ENCODE measurements at regions not wholly inside any gene's neighbourhood (a gene's known extent, or its start where the extent isn't known, plus 50 kb on each side); places are given as distances from the start of the nearest gene placed in this dataset.

DNA sequence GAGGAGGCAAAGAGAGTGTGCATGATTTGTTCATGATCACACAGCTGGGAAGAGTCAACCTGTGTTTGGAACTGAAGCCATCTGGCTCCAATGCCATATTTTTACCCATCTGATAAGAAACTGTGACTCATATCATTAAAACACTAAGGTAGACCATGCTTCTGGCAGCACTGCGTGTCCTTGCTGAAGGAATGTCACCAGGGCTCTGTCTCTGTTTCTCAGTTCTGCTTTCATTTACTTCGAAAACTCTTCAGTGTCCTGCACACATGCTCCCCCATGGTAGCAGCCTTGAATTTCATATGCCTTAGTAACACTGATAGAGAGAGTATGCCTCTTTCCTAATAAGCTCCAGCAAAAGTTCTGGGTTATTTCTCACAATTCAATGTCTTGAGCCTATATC lies 830.4 kb downstream of the DCDC2C start:
- ChIA-PET POLR2A (no interaction called here), SMC1A (ENCODE audit: uncharacterized antibody, unreplicated experiment) (no interaction called here), RAD21 (ENCODE audit: unreplicated experiment) (no interaction called here), CTCF (no interaction called here)
- TF ChIP-seq SPI1 (IDR thresholded peaks at IDR 0.05; ENCODE audit: borderline replicate concordance, insufficient read depth, low read depth, low read length) (peak; percentile 44; the same call in 1 of the 2 replicates), CBX5 (IDR thresholded peaks at IDR 0.05; ENCODE audit: low read depth) (no peak)
- no peaks in the 10 kb centered on the region for H3K27me3 ChIP-seq (replicated peaks in 1 of 2; ENCODE audit: control insufficient read depth in 2 of 2, insufficient read depth in 2 of 2, low read length in 1 of 2)
- no peak overlapping the region for H3K9ac ChIP-seq (ENCODE audit: control insufficient read depth, insufficient read depth, low read length)
- H4K20me1 ChIP-seq (ENCODE audit: control insufficient read depth, insufficient read depth) = no peaks in the 10 kb centered on the region
- DNase-seq (ENCODE audit: low read depth, low spot score) (no peak), FAIRE-seq (no peak), ATAC-seq (peak; percentile 56)
- H3K4me1 ChIP-seq (ENCODE audit: control insufficient read depth, insufficient read depth, low read length) = no peaks in the 10 kb centered on the region
- 5% methylated on average over 2 of the region's 2 CpGs for WGBS (ENCODE audit: insufficient coverage, insufficient replicate concordance, low lambda C conversion rate, missing lambda C conversion rate)
- in situ Hi-C loops (cut with MboI) (no loop called here), intact Hi-C loops (cut with micrococcal nuclease; ENCODE audit: unreplicated experiment) (no loop called here)
- no peaks in the 10 kb centered on the region for H3K79me2 ChIP-seq (ENCODE audit: control insufficient read depth, insufficient read depth, low read length)
- no TSS peak for BruUV-seq (replicated peaks)
- H3K27ac ChIP-seq (ENCODE audit: control insufficient read depth, insufficient read depth) = no peak overlapping the region
- H3K4me3 ChIP-seq = no peak overlapping the region
- H3K4me2 ChIP-seq (ENCODE audit: control insufficient read depth, insufficient read depth) = no peak overlapping the region
- no peaks in the 10 kb centered on the region for H3K9me3 ChIP-seq (replicated peaks; ENCODE audit: control insufficient read depth, insufficient read depth, low read length)
- H3K36me3 ChIP-seq (ENCODE audit: control insufficient read depth in 2 of 2, insufficient read depth in 2 of 2, low read length in 1 of 2) = no peaks in the 10 kb centered on the region
- H2AFZ ChIP-seq (ENCODE audit: control insufficient read depth, low read depth, low read length) = no peak overlapping the region

- SMC1A ChIA-PET (ENCODE audit: uncharacterized antibody, unreplicated experiment) = no interaction called here
- no peak for DNase-seq (ENCODE audit: low read depth, low spot score)
- 15% methylated on average over 9 of the region's 9 CpGs for WGBS (ENCODE audit: insufficient coverage, insufficient replicate concordance, low lambda C conversion rate, missing lambda C conversion rate)
- no peak for TF ChIP-seq IRF4 (IDR thresholded peaks at IDR 0.05; ENCODE audit: low read depth, low read length)
- TF ChIP-seq HCFC1 (IDR thresholded peaks at IDR 0.05; ENCODE audit: low read length) = no peak
- TF ChIP-seq STAT1 (conservative IDR thresholded peaks at IDR 0.05) = no peak
- TF ChIP-seq POLR2AphosphoS5 (IDR thresholded peaks at IDR 0.05; ENCODE audit: low read length) = no peak
- TF ChIP-seq, protein P1, sequence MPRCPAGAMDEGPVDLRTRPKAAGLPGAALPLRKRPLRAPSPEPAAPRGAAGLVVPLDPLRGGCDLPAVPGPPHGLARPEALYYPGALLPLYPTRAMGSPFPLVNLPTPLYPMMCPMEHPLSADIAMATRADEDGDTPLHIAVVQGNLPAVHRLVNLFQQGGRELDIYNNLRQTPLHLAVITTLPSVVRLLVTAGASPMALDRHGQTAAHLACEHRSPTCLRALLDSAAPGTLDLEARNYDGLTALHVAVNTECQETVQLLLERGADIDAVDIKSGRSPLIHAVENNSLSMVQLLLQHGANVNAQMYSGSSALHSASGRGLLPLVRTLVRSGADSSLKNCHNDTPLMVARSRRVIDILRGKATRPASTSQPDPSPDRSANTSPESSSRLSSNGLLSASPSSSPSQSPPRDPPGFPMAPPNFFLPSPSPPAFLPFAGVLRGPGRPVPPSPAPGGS (IDR thresholded peaks at IDR 0.05; ENCODE audit: borderline replicate concordance, insufficient read depth, low read depth, low read length, poor library complexity, severe bottlenecking) = no peak
- no peak for TF ChIP-seq PAX8 (IDR thresholded peaks at IDR 0.05)
- no peak for TF ChIP-seq CUX1 (IDR thresholded peaks at IDR 0.05; ENCODE audit: insufficient replicate concordance, low read depth, low read length)
- no peak for TF ChIP-seq TCF3 (IDR thresholded peaks at IDR 0.05; ENCODE audit: borderline replicate concordance, insufficient read depth, low read depth, low read length)
- TF ChIP-seq CEBPB (IDR thresholded peaks at IDR 0.05; ENCODE audit: borderline replicate concordance in 1 of 2, low read depth in 2 of 2, low read length in 2 of 2) = no peak
- TF ChIP-seq ZZZ3 (IDR thresholded peaks at IDR 0.05; ENCODE audit: control insufficient read depth, insufficient read length, low read depth) = no peak
- TF ChIP-seq RAD21 (IDR thresholded peaks at IDR 0.05; ENCODE audit: insufficient read depth, low read depth, low read length) = no peak
Observed at GRCh38 chr2:4539121-4539520, 835.7 kb downstream of the DCDC2C start.

More at GRCh38 chr2:4539121-4539520, 835.7 kb downstream of the DCDC2C start:
- ATAC-seq (no peak), FAIRE-seq (no peak)
- Histone ChIP-seq H3K79me2 (ENCODE audit: control insufficient read depth, insufficient read depth, low read length) (no peaks in the 10 kb centered on the region), H4K20me1 (ENCODE audit: control insufficient read depth, insufficient read depth) (no peaks in the 10 kb centered on the region), H3K27ac (ENCODE audit: control insufficient read depth, insufficient read depth) (no peak overlapping the region), H3K9me3 (replicated peaks; ENCODE audit: control insufficient read depth, insufficient read depth, low read length) (no peaks in the 10 kb centered on the region), H3K36me3 (ENCODE audit: control insufficient read depth in 2 of 2, insufficient read depth in 2 of 2, low read length in 1 of 2) (no peaks in the 10 kb centered on the region), H3K4me2 (ENCODE audit: control insufficient read depth, insufficient read depth) (no peak overlapping the region), H3K9ac (ENCODE audit: control insufficient read depth, insufficient read depth, low read length) (no peak overlapping the region), H3K4me1 (ENCODE audit: control insufficient read depth, insufficient read depth, low read length) (no peaks in the 10 kb centered on the region), H3K27me3 (replicated peaks in 1 of 2; ENCODE audit: control insufficient read depth in 2 of 2, insufficient read depth in 2 of 2, low read length in 1 of 2) (no peaks in the 10 kb centered on the region), H2AFZ (ENCODE audit: control insufficient read depth, low read depth, low read length) (no peak overlapping the region), H3K4me3 (no peak overlapping the region)
- RAD21 ChIA-PET (ENCODE audit: unreplicated experiment) = no interaction called here
- CTCF ChIA-PET = no interaction called here
- intact Hi-C loops (cut with micrococcal nuclease; ENCODE audit: unreplicated experiment) (no loop called here), in situ Hi-C loops (cut with MboI) (no loop called here)
- no TSS peak for BruUV-seq (replicated peaks)
- POLR2A ChIA-PET = no interaction called here

Data from GM12878 (cell line).